RWPE2 (cell line): ENCODE measurements at regions not wholly inside any gene's neighbourhood (a gene's known extent, or its start where the extent isn't known, plus 50 kb on each side); places are given as distances from the start of the nearest gene placed in this dataset.

Source experiments
- ATAC-seq: fragments of 200-7000 bp; cut with Tn5 transposase; 3 replicates; pipeline ENCODE4 v1.9.1; 2021; ENCODE audit warnings: low read depth
- DNase-seq: peaks from one replicate; pipeline ENCODE4 v3.0.0-alpha.2; 2020; ENCODE audit warnings: low spot score
- H3K27ac ChIP-seq: fragments of 450-650 bp; 2 replicates; pipeline ENCODE4 v1.5.1; 2017; ENCODE audit warnings: mild to moderate bottlenecking; ENCODE audit not compliant: poor library complexity, severe bottlenecking
- H3K27me3 ChIP-seq: fragments of 250-450 bp; sonication (Bioruptor Pico); 2 replicates; pipeline ENCODE4 v1.5.1; 2021; ENCODE audit warnings: mild to moderate bottlenecking, moderate library complexity; ENCODE audit not compliant: insufficient read depth, poor library complexity, severe bottlenecking
- H3K36me3 ChIP-seq: fragments of 250-450 bp; sonication (Bioruptor Pico); 2 replicates; pipeline ENCODE4 v1.5.1; 2020; ENCODE audit warnings: low read depth, mild to moderate bottlenecking, moderate library complexity
- H3K4me1 ChIP-seq: fragments of 250-450 bp; sonication (Bioruptor Pico); 2 replicates; pipeline ENCODE4 v1.5.1; 2021; ENCODE audit warnings: mild to moderate bottlenecking, moderate library complexity; ENCODE audit not compliant: insufficient read depth, poor library complexity, severe bottlenecking
- H3K4me3 ChIP-seq: fragments of 250-450 bp; sonication (Bioruptor Pico); 2 replicates; pipeline ENCODE4 v1.5.1; 2021; ENCODE audit warnings: mild to moderate bottlenecking, moderate library complexity; ENCODE audit not compliant: severe bottlenecking
- H3K9me3 ChIP-seq: fragments of 250-450 bp; sonication (Bioruptor Pico); 2 replicates; pipeline ENCODE4 v1.5.1; 2021; ENCODE audit warnings: mild to moderate bottlenecking, moderate library complexity; ENCODE audit not compliant: severe bottlenecking
- TF ChIP-seq, protein P1 (sequence below): fragments of 450-650 bp; IDR thresholded peaks from one replicate; pipeline ENCODE4 v1.5.1; 2017; ENCODE audit warnings: mild to moderate bottlenecking, moderate library complexity; ENCODE audit not compliant: poor library complexity, severe bottlenecking

DNA sequence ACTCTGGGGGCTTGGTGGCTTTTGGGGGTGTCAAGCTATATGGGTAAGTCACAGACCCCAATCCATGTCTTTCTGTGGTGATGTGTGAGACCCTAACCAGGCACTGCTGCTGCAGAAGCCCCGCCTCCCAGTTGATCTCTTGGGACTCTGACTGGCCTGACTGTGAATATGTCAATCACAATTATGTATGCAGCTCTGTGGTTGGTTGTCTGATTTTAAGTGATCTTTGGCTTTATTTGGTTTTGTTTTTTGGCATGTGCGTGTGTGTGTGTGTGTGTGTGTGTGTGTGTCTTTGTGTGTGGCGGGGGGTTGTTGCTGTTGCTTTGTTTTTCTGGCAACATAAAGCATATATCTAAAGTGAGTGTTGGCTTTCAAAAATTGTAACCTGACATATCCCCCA is 78.5 kb upstream of the GLS start:
- H3K9me3 ChIP-seq, result no peaks in the 10 kb centered on the region
- no peak for DNase-seq
- no peak for ATAC-seq

DNA sequence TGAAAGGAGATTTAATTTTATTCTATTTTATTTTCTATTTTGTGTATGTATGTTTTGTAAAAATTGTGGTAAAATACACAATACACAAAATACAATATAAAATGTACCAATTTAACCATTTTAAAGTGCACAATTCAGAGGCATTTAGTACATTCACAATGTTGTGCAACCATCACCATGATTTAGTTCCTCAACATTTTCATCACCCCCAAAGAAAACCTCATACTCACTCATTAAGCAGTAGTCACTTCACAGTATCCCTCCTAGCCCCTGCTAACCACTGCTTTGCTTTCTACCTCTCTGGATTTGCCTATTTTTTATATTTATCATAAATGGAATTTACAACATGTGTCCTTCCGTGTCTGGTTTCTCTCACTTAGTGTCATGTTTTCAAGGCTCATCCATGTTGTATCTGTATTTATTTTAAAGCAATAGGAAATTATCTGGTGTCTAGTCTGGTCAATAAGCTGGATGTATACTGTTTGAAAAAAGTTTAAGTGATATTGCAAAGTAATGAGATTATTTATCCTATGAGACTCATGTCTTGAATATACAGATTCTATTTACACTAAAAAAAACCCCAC is 77.9 kb upstream of the GLS start:
- H3K36me3 ChIP-seq, result no peaks in the 10 kb centered on the region
- no peaks in the 10 kb centered on the region for H3K4me1 ChIP-seq
- no peak overlapping the region for H3K4me3 ChIP-seq
- DNase-seq (no peak), ATAC-seq (no peak)
- H3K27ac ChIP-seq, result no peak overlapping the region
- TF ChIP-seq, protein P1, sequence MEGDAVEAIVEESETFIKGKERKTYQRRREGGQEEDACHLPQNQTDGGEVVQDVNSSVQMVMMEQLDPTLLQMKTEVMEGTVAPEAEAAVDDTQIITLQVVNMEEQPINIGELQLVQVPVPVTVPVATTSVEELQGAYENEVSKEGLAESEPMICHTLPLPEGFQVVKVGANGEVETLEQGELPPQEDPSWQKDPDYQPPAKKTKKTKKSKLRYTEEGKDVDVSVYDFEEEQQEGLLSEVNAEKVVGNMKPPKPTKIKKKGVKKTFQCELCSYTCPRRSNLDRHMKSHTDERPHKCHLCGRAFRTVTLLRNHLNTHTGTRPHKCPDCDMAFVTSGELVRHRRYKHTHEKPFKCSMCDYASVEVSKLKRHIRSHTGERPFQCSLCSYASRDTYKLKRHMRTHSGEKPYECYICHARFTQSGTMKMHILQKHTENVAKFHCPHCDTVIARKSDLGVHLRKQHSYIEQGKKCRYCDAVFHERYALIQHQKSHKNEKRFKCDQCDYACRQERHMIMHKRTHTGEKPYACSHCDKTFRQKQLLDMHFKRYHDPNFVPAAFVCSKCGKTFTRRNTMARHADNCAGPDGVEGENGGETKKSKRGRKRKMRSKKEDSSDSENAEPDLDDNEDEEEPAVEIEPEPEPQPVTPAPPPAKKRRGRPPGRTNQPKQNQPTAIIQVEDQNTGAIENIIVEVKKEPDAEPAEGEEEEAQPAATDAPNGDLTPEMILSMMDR, result no peak
- no peaks in the 10 kb centered on the region for H3K27me3 ChIP-seq
- H3K9me3 ChIP-seq, result no peaks in the 10 kb centered on the region

More for the DNA sequence above, 78.5 kb upstream of the GLS start:
- Histone ChIP-seq H3K4me3 (no peak overlapping the region), H3K4me1 (no peaks in the 10 kb centered on the region), H3K27ac (no peak overlapping the region), H3K36me3 (no peaks in the 10 kb centered on the region), H3K27me3 (no peaks in the 10 kb centered on the region)
- TF ChIP-seq, protein P1, result no peak

DNA sequence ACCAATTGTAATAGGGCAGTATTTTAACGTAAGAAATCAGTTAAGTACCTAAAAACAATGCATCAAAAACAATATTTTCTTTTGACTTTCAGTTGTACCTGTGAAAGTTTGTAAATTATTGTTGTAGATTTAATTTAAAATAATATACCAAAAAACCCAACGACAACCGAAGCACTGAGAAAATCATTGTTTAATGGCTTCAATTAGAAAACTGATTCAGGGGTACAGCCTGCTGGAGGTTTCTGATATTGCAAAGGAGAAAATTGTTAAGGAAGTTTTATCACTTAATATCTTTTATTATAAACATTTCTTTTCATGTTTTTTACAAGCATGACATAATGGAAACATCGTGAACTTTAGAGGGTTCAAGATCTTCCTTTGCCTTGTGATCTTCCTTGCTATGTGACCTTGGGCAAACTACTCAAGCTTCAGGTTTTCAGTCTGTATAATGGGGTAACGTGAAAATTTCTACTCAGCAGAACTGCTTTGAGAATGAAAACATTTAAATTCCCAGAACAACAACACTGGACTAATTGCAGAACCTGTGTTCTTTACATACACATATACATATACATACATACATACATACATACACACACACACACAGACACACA is 76.3 kb upstream of the GLS start:
- Histone ChIP-seq H3K9me3 (no peaks in the 10 kb centered on the region), H3K36me3 (no peaks in the 10 kb centered on the region), H3K27me3 (no peaks in the 10 kb centered on the region), H3K4me1 (no peaks in the 10 kb centered on the region), H3K4me3 (no peak overlapping the region), H3K27ac (no peak overlapping the region)
- TF ChIP-seq, protein P1, result peak; percentile 92
- ATAC-seq (no peak), DNase-seq (no peak)

DNA sequence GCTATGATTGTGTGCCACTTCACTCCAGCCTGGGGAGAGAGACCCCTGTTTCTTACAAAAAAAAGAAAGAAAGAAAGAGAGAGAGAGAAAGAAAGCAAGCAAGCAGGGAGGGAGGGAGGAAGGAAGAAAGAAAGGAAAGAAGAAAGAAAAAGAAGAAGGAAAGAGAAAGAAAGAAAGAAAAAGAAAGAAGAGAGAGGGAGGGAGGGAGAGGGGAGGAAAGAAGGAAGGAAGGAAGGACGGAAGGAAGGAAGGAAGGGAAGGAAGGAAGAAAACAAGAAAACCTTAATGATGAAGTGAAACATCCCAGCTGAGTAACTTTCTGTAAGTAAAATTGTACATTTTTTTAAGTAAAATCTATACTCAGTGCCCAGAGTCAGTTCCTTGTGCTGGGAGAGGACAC is 75.5 kb upstream of the GLS start:
- H3K4me1 ChIP-seq, result no peaks in the 10 kb centered on the region
- no peak for ATAC-seq
- TF ChIP-seq, protein P1, result no peak

DNA sequence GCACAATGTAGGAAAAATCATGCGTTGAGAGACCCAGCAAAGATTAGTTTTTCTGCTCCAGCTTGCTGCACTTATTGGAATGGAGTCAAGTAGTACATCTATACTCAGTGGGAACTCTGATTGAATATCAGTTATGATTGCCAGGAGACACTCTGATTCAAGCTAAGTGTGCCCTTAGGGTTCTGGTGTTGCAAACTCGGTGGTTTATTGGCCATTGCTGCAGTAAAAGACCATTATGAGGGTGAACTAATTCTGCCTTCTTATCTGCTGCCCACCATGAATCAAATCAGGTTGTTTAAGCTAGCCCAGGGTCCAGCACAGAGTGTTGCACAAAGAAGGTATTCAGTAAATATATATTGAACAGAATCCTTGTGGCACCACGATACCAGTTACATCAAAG is 74.8 kb upstream of the GLS start:
- no peak overlapping the region for H3K27ac ChIP-seq
- no peaks in the 10 kb centered on the region for H3K9me3 ChIP-seq
- H3K4me1 ChIP-seq, result no peaks in the 10 kb centered on the region
- H3K27me3 ChIP-seq, result no peaks in the 10 kb centered on the region
- ATAC-seq (no peak), DNase-seq (no peak)
- no peaks in the 10 kb centered on the region for H3K36me3 ChIP-seq
- H3K4me3 ChIP-seq, result no peak overlapping the region
- TF ChIP-seq, protein P1, result no peak

More for the DNA sequence above, 75.5 kb upstream of the GLS start:
- no peak for DNase-seq
- H3K4me3 ChIP-seq, result no peak overlapping the region
- no peaks in the 10 kb centered on the region for H3K27me3 ChIP-seq
- H3K27ac ChIP-seq, result no peak overlapping the region
- H3K36me3 ChIP-seq, result no peaks in the 10 kb centered on the region
- H3K9me3 ChIP-seq, result no peaks in the 10 kb centered on the region
